ENCODE measurements at regions not wholly inside any gene's neighbourhood (a gene's known extent, or its start where the extent isn't known, plus 50 kb on each side); places are given as distances from the start of the nearest gene placed in this dataset.
A peak's percentile ranks its signal among the peaks of the same experiment; 100 is the strongest.

- no peak for DNase-seq
These were observed 58.6 kb downstream of the LIG4 start for GRCh38 chr13:108156749-108157148.

- DNase-seq: peak; percentile 55
These were observed 59.9 kb downstream of the LIG4 start for GRCh38 chr13:108155185-108156106.

- no peak for DNase-seq
These were observed 60.9 kb downstream of the LIG4 start for GRCh38 chr13:108154421-108154858.

GRCh38 chr13:108146642-108147041 is 68.7 kb downstream of the LIG4 start:
- DNase-seq: no peak

GRCh38 chr13:108142702-108143436 is 72.5 kb downstream of the LIG4 start:
- no peak for DNase-seq

GRCh38 chr13:108137176-108137575 is 78.2 kb downstream of the LIG4 start:
- DNase-seq: no peak

- no peak for DNase-seq
These were observed 87.9 kb downstream of the LIG4 start for GRCh38 chr13:108127406-108127805.

GRCh38 chr13:108126056-108126455 is 89.3 kb downstream of the LIG4 start:
- DNase-seq: no peak

- peak; percentile 38 for DNase-seq
These were observed 93.9 kb downstream of the LIG4 start for GRCh38 chr13:108121406-108121805.

- DNase-seq: peak; percentile 69
These were observed 94.5 kb downstream of the LIG4 start for GRCh38 chr13:108120856-108121255.

GRCh38 chr13:108120302-108120701 is 95.0 kb downstream of the LIG4 start:
- DNase-seq: peak; percentile 83

- DNase-seq: no peak
These were observed 99.6 kb downstream of the LIG4 start for GRCh38 chr13:108115738-108116137.

GRCh38 chr13:108113407-108113806 is 101.9 kb downstream of the LIG4 start:
- DNase-seq: peak; percentile 16

GRCh38 chr13:108104736-108105135 is 110.6 kb downstream of the LIG4 start:
- DNase-seq: no peak

- no peak for DNase-seq
These were observed 112.6 kb downstream of the LIG4 start for GRCh38 chr13:108102771-108103170.

- no peak for DNase-seq
These were observed 118.9 kb downstream of the LIG4 start for GRCh38 chr13:108096301-108096915.

GRCh38 chr13:108095036-108095435 is 120.3 kb downstream of the LIG4 start:
- DNase-seq: no peak

GRCh38 chr13:108093616-108094015 is 121.7 kb downstream of the LIG4 start:
- DNase-seq: no peak

GRCh38 chr13:108087810-108088209 is 127.5 kb downstream of the LIG4 start:
- DNase-seq: no peak

- DNase-seq: peak; percentile 53
These were observed 128.7 kb downstream of the LIG4 start for GRCh38 chr13:108086678-108087077.

GRCh38 chr13:108084840-108085239 is 130.5 kb downstream of the LIG4 start:
- no peak for DNase-seq

GRCh38 chr13:108083056-108083455 is 132.3 kb downstream of the LIG4 start:
- no peak for DNase-seq

GRCh38 chr13:108082481-108082880 is 132.9 kb downstream of the LIG4 start:
- DNase-seq: no peak

GRCh38 chr13:108077284-108077683 is 138.1 kb downstream of the LIG4 start:
- DNase-seq: no peak
